GM12873 (cell line): ENCODE measurements at regions not wholly inside any gene's neighbourhood (a gene's known extent, or its start where the extent isn't known, plus 50 kb on each side); places are given as distances from the start of the nearest gene placed in this dataset.

Experiments used
- TF ChIP-seq, protein P1 (sequence below): IDR thresholded peaks from 2 replicates; pipeline ENCODE4 v1.5.1; 2012; ENCODE audit warnings: low read depth, mild to moderate bottlenecking, moderate library complexity, low read length, control low read depth; ENCODE audit not compliant: insufficient read depth; ENCODE audit errors: missing control alignments

DNA sequence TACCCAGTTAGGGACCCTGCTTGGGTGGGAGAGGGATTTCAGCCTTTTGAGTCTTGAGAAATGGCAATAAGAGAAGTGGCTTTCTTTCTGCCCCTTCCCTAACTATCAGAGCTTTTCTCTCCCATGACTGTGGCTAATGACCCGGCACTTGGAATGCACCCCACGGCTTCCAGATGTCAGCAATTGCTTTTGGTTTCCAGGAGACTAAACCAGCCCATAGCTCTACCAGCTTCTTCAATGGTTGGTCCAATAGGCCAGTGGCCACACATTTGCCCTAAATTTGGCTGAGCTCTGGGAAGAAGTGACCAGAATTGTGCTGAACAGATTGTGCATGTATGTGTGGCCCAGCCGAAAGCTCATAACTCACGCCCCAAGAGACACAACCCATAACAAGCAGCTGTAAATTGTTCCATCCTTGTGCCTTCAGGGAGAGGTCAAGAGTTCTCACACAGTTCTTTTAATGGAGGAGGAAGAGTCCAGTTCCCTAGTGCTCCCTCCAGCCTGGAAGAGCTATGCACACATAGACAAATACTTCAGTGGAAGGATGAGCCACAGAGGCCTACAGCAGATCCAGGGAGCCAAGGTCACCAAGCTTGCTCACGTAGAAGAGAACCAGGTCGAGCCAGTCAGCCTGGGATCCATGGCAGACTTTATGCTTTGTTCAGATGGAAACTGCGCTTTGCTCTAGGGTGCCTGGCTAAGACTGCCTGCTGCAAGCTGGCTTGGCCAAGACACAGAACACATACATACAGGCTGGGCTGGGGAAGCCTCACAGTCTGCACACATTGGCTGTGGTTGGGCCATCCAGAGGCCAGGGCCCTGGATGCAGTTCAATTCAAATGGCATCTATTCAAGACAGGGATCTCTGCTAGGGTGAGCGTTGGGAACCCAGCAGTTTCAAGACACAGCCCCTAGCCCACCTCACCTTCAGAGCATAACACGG, 131.8 kb upstream of the HABP2 start:
- TF ChIP-seq, protein P1, sequence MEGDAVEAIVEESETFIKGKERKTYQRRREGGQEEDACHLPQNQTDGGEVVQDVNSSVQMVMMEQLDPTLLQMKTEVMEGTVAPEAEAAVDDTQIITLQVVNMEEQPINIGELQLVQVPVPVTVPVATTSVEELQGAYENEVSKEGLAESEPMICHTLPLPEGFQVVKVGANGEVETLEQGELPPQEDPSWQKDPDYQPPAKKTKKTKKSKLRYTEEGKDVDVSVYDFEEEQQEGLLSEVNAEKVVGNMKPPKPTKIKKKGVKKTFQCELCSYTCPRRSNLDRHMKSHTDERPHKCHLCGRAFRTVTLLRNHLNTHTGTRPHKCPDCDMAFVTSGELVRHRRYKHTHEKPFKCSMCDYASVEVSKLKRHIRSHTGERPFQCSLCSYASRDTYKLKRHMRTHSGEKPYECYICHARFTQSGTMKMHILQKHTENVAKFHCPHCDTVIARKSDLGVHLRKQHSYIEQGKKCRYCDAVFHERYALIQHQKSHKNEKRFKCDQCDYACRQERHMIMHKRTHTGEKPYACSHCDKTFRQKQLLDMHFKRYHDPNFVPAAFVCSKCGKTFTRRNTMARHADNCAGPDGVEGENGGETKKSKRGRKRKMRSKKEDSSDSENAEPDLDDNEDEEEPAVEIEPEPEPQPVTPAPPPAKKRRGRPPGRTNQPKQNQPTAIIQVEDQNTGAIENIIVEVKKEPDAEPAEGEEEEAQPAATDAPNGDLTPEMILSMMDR = no peak

GRCh38 chr10:113422371-113422770, 130.5 kb upstream of the HABP2 start:
- TF ChIP-seq, protein P1 = no peak

DNA sequence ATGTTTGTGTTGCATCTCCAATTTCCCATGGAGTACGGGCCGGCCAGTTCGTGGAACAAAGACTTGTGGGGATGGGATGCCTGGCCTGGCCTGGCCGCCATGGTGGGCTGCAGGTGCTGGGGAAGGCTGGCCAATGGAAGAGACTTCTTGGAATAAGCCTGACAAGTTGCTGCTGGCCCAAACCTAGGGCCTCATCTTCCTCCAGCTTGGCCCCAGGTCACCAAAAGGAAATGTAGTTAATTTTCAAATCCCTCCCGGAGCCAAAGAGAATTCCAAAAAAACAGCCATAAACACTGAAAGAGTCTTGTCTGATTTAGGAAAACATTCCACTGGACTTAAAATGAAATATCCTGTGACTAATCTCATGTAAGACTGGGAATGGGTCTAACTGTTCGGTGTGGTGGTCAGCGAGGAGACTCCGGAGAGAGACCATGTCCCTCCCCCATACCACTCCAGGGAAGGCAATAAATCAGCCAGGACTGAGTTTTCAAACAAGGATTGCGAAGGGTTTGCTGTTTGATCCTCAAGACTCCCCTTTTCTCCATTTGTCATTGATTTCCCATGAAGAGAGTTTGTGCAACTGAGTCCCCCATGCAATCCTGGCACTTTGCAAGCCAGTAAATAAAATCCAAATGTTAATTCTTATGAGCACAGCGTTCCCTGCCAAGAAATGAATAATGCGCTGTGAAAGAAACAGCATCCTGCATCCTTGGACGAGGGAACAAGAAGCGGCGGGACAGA, 128.7 kb upstream of the HABP2 start:
- TF ChIP-seq, protein P1 = no peak

- TF ChIP-seq, protein P1 = no peak
These were observed 127.8 kb upstream of the HABP2 start for GRCh38 chr10:113425008-113425407.

GRCh38 chr10:113425541-113425951, 127.3 kb upstream of the HABP2 start:
- TF ChIP-seq, protein P1 = no peak

DNA sequence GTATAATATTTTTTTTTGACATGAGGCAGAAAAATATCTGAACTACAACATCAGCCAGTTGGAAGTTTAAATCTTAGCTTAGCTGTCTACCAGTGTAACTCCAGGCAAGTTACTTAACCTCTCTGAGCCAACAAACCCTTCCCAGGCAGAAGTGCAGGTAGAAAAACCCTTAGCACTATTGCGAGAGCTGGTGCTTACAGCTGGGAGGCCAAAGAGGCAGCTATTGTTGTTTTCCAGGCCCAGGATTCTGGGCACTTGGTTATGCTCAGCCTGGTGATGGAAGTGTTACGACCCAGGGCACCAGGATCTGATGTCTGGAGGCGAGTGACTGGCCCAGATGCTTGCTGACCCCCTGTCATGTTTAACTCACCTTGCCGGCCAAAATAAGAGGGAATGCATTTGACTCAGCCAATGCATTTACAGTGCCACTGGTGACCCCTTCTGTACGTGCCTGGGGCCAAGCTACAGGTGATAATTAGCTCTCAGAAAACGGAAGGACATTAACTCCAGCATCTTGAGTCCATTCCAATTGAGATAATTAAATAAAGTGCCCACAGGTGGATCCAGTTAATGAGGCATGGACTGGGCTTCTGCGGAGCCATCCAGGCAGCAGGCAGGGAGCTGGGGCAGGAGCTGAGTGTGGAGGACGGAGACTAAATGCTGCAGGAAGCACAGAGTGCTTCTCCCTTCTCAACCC, 126.5 kb upstream of the HABP2 start:
- TF ChIP-seq, protein P1 = no peak
